K562 (cell line): ENCODE measurements at regions not wholly inside any gene's neighbourhood (a gene's known extent, or its start where the extent isn't known, plus 50 kb on each side); places are given as distances from the start of the nearest gene placed in this dataset.

Source experiments
- ATAC-seq: fragments of 200-7000 bp; cut with Tn5 transposase; 3 replicates; pipeline ENCODE4 v1.9.1; 2020; ENCODE audit warnings: moderate library complexity
- BruUV-seq: library from RNA; stranded (reverse); fragments of 400-500 nt; replicated peaks from 2 replicates; lab custom pipeline; 2021; lab: Mats Ljungman, UMichigan
- CTCF ChIA-PET: fragments of 300-600 bp; formaldehyde crosslinking; extraction: SDS; loops from one replicate; lab custom pipeline; 2021; ENCODE audit warnings: low intra/inter-chr PET ratio; lab: Yijun Ruan, JAX
- POLR2A ChIA-PET: fragments of 300-600, 350-650 bp; sonication (Branson Sonifier 250); formaldehyde crosslinking; extraction: SDS; loops from one replicate; lab custom pipeline; 2021; ENCODE audit warnings: antibody characterized with exemption, inconsistent platforms; lab: Yijun Ruan, JAX
- DNase-seq, 4 experiments: peaks; one replicate each; pipeline versions ENCODE4 v3.0.0 to v3.0.0-alpha.2; 2011 to 2018; ENCODE audit warnings: low spot score in 3 of 4, mixed read lengths in 3 of 4; ENCODE audit errors: extremely low read depth in 1 of 4
- FAIRE-seq: peaks from 2 replicates; lab custom pipeline; 2011; peaks lifted over from hg19 to GRCh38; lab: Jason Lieb, UNC
- H2AFZ ChIP-seq: 2 replicates; pipeline ENCODE4 v1.6.0; 2011; ENCODE audit warnings: low read depth, low read length, control low read depth, inconsistent platforms
- H3K27ac ChIP-seq: fragments of 200-600 bp; 3 replicates; pipeline ENCODE4 v1.8.0; 2011; ENCODE audit warnings: low read depth, mild to moderate bottlenecking, control low read depth, inconsistent platforms, low read length, moderate library complexity, mixed read lengths; ENCODE audit errors: extremely low read depth
- H3K27me3 ChIP-seq, 2 experiments: fragments of 300-600 bp in 1 of 2; 2 replicates in 1 of 2; 3 replicates in 1 of 2; pipeline versions ENCODE4 v1.6.0 to v1.8.0; 2011; ENCODE audit warnings: inconsistent platforms in 2 of 2, low read length in 2 of 2, mild to moderate bottlenecking in 1 of 2, mixed read lengths in 1 of 2, moderate library complexity in 1 of 2; ENCODE audit not compliant: control insufficient read depth in 2 of 2, insufficient read depth in 2 of 2
- H3K36me3 ChIP-seq: fragments of 300-600 bp; 3 replicates; pipeline ENCODE4 v1.8.0; 2011; ENCODE audit warnings: mild to moderate bottlenecking, low read length, inconsistent platforms; ENCODE audit not compliant: control insufficient read depth, insufficient read depth
- H3K4me1 ChIP-seq, 2 experiments: fragments of 200-600 bp in 1 of 2; replicated peaks in 1 of 2; 2 replicates in 1 of 2; 3 replicates in 1 of 2; pipeline versions ENCODE4 v1.5.1 to v1.8.0; 2011; ENCODE audit warnings: inconsistent platforms in 2 of 2, low read length in 2 of 2, mild to moderate bottlenecking in 1 of 2, mixed read lengths in 1 of 2, moderate library complexity in 1 of 2; ENCODE audit not compliant: control insufficient read depth in 2 of 2, insufficient read depth in 2 of 2
- H3K4me2 ChIP-seq: 2 replicates; pipeline ENCODE4 v1.6.1; 2011; ENCODE audit warnings: low read length, control low read depth, inconsistent platforms, mixed read lengths; ENCODE audit not compliant: insufficient read depth
- H3K4me3 ChIP-seq: fragments of 200-600 bp; sonication (generic), shearing (Covaris generic); 2 replicates; pipeline ENCODE4 v1.5.1; 2016; ENCODE audit warnings: control low read depth, inconsistent platforms
- H3K79me2 ChIP-seq: fragments of 200-600 bp; 3 replicates; pipeline ENCODE4 v1.8.0; 2011; ENCODE audit warnings: low read length, inconsistent platforms; ENCODE audit not compliant: control insufficient read depth, insufficient read depth
- H3K9ac ChIP-seq, 2 experiments: 2 replicates each; pipeline versions ENCODE4 v1.6.0 to v1.6.1; 2011; ENCODE audit warnings: low read depth in 2 of 2, low read length in 2 of 2, control low read depth in 1 of 2, inconsistent platforms in 1 of 2, mild to moderate bottlenecking in 1 of 2, mixed read lengths in 1 of 2; ENCODE audit not compliant: insufficient read depth in 1 of 2
- H3K9me1 ChIP-seq: one replicate; pipeline ENCODE4 v1.6.0; 2011; ENCODE audit warnings: inconsistent platforms, mild to moderate bottlenecking, low read length, moderate library complexity; ENCODE audit not compliant: control insufficient read depth, insufficient read depth
- H3K9me3 ChIP-seq: replicated peaks from 2 replicates; pipeline ENCODE4 v1.5.1; 2011; ENCODE audit warnings: low read depth, low read length, inconsistent platforms; ENCODE audit not compliant: control insufficient read depth, insufficient read depth
- H4K20me1 ChIP-seq: replicated peaks from 2 replicates; pipeline ENCODE4 v1.6.1; 2011; ENCODE audit warnings: low read length, inconsistent platforms, mixed read lengths; ENCODE audit not compliant: control insufficient read depth, insufficient read depth
- ARID1B ChIP-seq: fragments of 450-650 bp; IDR thresholded peaks from 2 replicates; pipeline ENCODE4 v1.6.1; 2016; ENCODE audit warnings: antibody characterized with exemption, mild to moderate bottlenecking, inconsistent platforms
- C11orf30 ChIP-seq: fragments of 450-650 bp; IDR thresholded peaks from 2 replicates; pipeline ENCODE4 v1.6.1; 2016; ENCODE audit warnings: low read depth, mild to moderate bottlenecking
- CHD4 ChIP-seq: fragments of 200-600 bp; sonication (generic); IDR thresholded peaks from 3 replicates; pipeline ENCODE4 v1.6.1; 2012; ENCODE audit warnings: low read depth, mild to moderate bottlenecking, mixed read lengths, low read length, inconsistent platforms; ENCODE audit not compliant: insufficient read depth, insufficient replicate concordance, poor library complexity, severe bottlenecking
- MAFF ChIP-seq: IDR thresholded peaks from 2 replicates; pipeline ENCODE4 v1.6.1; 2012; ENCODE audit warnings: low read length, improper control_type of control experiment
- MAFK ChIP-seq: IDR thresholded peaks from 2 replicates; pipeline ENCODE4 v1.6.1; 2011; ENCODE audit warnings: low read length, improper control_type of control experiment
- MED1 ChIP-seq: sonication (generic); formaldehyde crosslinking; IDR thresholded peaks from 2 replicates; pipeline ENCODE4 v1.8.1; 2023; ENCODE audit warnings: missing genetic modification reagents, borderline replicate concordance
- POLR2AphosphoS5 ChIP-seq: IDR thresholded peaks from 2 replicates; pipeline ENCODE4 v1.6.1; 2011; ENCODE audit warnings: mild to moderate bottlenecking, low read depth, low read length, moderate library complexity; ENCODE audit not compliant: control insufficient read depth, insufficient read depth
- USF2 ChIP-seq: sonication (generic); formaldehyde crosslinking; IDR thresholded peaks from 2 replicates; pipeline ENCODE4 v1.5.0; 2020; ENCODE audit warnings: missing genetic modification reagents
- ZNF224 ChIP-seq: sonication (generic); formaldehyde crosslinking; IDR thresholded peaks from 2 replicates; pipeline ENCODE4 v1.8.0; 2022; ENCODE audit warnings: mild to moderate bottlenecking, missing genetic modification reagents
- ZNF316 ChIP-seq: fragments of 450-650 bp; IDR thresholded peaks from 2 replicates; pipeline ENCODE4 v1.6.1; 2016
- WGBS: fragments of 100-300 bp; shearing (Covaris generic); methylation state at CpG from one replicate; pipeline ENCODE4 v1.1.6; 2016; ENCODE audit warnings: low coverage, mixed read lengths; ENCODE audit not compliant: insufficient coverage; ENCODE audit errors: missing lambda C conversion rate; 5-methylcytosine and 5-hydroxymethylcytosine counted together
- in situ Hi-C: fragments of 300-500 bp; cut with MboI; formaldehyde crosslinking; loops from 4 replicates; pipeline ENCODE4 v1.15.0; 2018; ENCODE audit warnings: inconsistent platforms, mixed read lengths
- intact Hi-C: fragments of 100-400 bp; cut with micrococcal nuclease; formaldehyde crosslinking; loops from 2 replicates; pipeline ENCODE4 v1.14.2; 2022

- TF ChIP-seq CHD4 (no peak), POLR2AphosphoS5 (no peak), ZNF224 (CRISPR knock-in tag) (no peak), ARID1B (0 out of 2 replicates have a peak, but pooled peaks have one; percentile 11)
- no TSS peak for BruUV-seq
Measured at GRCh38 chr5:62190173-62190572, 115.8 kb upstream of the KIF2A start.

GRCh38 chr5:62190931-62191330, 115.1 kb upstream of the KIF2A start:
- ChIA-PET POLR2A (interaction anchor here (0.6 kb wide), 1 partner anchor 89 kb away, joined by 3 read pairs; no protein-coding TSS in a partner anchor), CTCF (no interaction called here)
- FAIRE-seq (no peak), DNase-seq (no peak), ATAC-seq (no peak)
- Histone ChIP-seq H3K4me1 (no peaks in the 10 kb centered on the region), H3K4me3 (no peak overlapping the region), H3K27ac (no peak overlapping the region), H3K9me1 (no peaks in the 10 kb centered on the region), H4K20me1 (no peaks in the 10 kb centered on the region), H3K36me3 (no peaks in the 10 kb centered on the region), H3K79me2 (no peaks in the 10 kb centered on the region), H3K4me2 (no peak overlapping the region), H3K9me3 (no peaks in the 10 kb centered on the region), H3K9ac (no peak overlapping the region), H3K27me3 (no peaks in the 10 kb centered on the region), H2AFZ (no peak overlapping the region)
- no TSS peak for BruUV-seq
- TF ChIP-seq USF2 (CRISPR knock-in tag) (no peak), MED1 (CRISPR knock-in tag) (no peak), C11orf30 (peak; percentile 63), MAFF (peak; percentile 71), ZNF316 (peak; percentile 88), MAFK (peak; percentile 63)
- WGBS, result 0% methylated on average over 1 of the region's 1 CpG
- in situ Hi-C loops (loop anchor here (25.0 kb wide), 1 partner anchor 596 kb away; no protein-coding TSS in a partner anchor), intact Hi-C loops (no loop called here)

More at GRCh38 chr5:62190173-62190572, 115.8 kb upstream of the KIF2A start:
- FAIRE-seq (no peak), DNase-seq (no peak), ATAC-seq (no peak)
- Histone ChIP-seq H3K4me1 (no peaks in the 10 kb centered on the region), H4K20me1 (no peaks in the 10 kb centered on the region), H3K27me3 (no peaks in the 10 kb centered on the region; a peak in 1 of 5 replicates), H3K27ac (no peak overlapping the region), H3K79me2 (no peaks in the 10 kb centered on the region), H3K9ac (no peak overlapping the region), H3K9me3 (no peaks in the 10 kb centered on the region), H3K4me3 (no peak overlapping the region), H3K9me1 (no peaks in the 10 kb centered on the region), H2AFZ (no peak overlapping the region), H3K36me3 (no peaks in the 10 kb centered on the region), H3K4me2 (no peak overlapping the region)
- intact Hi-C loops, result no loop called here
- WGBS, result 0% methylated on average over 2 of the region's 2 CpGs
- CTCF ChIA-PET, result no interaction called here
- POLR2A ChIA-PET, result no interaction called here
- in situ Hi-C loops, result loop anchor here (25.0 kb wide), 1 partner anchor 597 kb away; no protein-coding TSS in a partner anchor
